ENCODE measurements at regions not wholly inside any gene's neighbourhood (a gene's known extent, or its start where the extent isn't known, plus 50 kb on each side); places are given as distances from the start of the nearest gene placed in this dataset.

DNA sequence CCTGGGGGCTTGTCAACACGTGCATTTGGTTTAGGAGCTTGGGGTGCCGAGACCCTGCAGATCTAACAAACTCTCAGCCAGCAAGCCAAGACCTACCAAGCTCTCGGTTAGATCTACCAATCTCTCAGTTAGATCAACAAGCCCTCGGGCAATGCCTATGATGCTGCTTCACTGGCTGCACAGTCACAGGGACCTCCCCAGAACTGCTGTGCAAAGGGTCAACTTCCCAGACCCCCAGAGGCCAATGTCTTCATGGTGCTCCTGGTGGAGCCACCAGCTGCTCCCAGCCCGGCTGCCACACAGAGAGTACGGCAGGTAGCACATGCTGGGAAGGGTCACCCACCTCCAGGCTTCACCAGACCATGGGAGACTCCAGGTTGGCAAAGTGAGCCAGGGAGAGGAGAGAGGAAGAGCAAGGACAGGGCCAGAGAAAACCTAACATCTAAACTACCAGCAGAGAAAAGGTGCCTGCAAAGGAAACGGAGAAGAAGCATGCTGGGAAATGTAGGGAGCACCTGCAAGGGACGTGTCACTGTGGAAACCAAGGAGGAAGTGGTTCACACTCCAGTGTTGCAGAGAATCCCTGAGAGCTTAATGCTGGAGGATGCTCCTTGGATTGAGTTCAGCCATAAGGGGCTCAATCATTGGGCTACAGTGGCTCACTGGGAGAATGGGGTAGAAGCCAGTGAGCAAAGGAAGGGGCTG, 51.5 kb upstream of the GDF10 start:
- H3K27me3 Mint-ChIP-seq: no peaks in the 10 kb centered on the region
- intact Hi-C loops (cut with micrococcal nuclease): no loop called here
- peaks cover 3% of the 10 kb centered on the region for H3K4me1 Mint-ChIP-seq (ENCODE audit: low read depth)
- H3K27ac Mint-ChIP-seq: no peak overlapping the region
- H3K9me3 Mint-ChIP-seq: no peaks in the 10 kb centered on the region
- H3K36me3 Mint-ChIP-seq: no peaks in the 10 kb centered on the region
- ChIA-PET POLR2A (no interaction called here), CTCF (interaction anchor here (0.9 kb wide), 1 partner anchor 16 kb away, joined by 3 read pairs; no protein-coding TSS in a partner anchor)
- no peak overlapping the region for H3K4me3 Mint-ChIP-seq
- DNase-seq: no peak

DNA sequence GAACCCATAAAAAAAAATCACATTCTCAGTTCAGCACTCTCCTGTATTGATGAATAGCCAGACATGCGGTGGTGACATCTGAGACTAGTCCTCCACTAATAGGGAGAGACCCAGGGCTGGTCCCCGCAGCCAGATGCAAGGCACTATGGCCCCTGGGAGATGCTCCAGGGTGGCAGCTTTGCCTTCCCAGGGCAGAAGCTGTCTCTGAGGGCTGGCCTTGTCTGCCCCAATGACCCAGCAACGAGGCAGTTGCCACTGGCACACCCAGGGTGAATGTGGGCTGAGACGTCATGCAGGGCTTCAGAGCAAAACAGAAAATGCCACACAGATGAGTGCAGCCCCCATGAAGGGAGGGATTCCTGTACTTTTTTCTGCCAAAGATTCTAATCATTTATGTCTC, 50.1 kb upstream of the GDF10 start:
- ChIA-PET CTCF (no interaction called here), POLR2A (no interaction called here)
- Mint-ChIP-seq H3K27me3 (no peaks in the 10 kb centered on the region), H3K36me3 (no peaks in the 10 kb centered on the region), H3K4me1 (ENCODE audit: low read depth) (peaks cover 7% of the 10 kb centered on the region), H3K9me3 (no peaks in the 10 kb centered on the region), H3K4me3 (no peak overlapping the region), H3K27ac (no peak overlapping the region)
- no peak for DNase-seq
- intact Hi-C loops (cut with micrococcal nuclease): no loop called here

Measured in activated CD4-positive, alpha-beta memory T cell treated with anti-CD3 and anti-CD28 coated beads for 36 hours (primary cell).